AML-193 (cell line): ENCODE measurements at regions not wholly inside any gene's neighbourhood (a gene's known extent, or its start where the extent isn't known, plus 50 kb on each side); places are given as distances from the start of the nearest gene placed in this dataset.
"Not testable (repeated sequence)": the region's sequence is repeated elsewhere in the genome, so short reads cannot be mapped to it uniquely, and the experiment has no call there.

Source experiments
- DNase-seq, 2 experiments: peaks; one replicate each; lab custom pipeline; 2025; lab: John Stamatoyannopoulos, UW

DNA sequence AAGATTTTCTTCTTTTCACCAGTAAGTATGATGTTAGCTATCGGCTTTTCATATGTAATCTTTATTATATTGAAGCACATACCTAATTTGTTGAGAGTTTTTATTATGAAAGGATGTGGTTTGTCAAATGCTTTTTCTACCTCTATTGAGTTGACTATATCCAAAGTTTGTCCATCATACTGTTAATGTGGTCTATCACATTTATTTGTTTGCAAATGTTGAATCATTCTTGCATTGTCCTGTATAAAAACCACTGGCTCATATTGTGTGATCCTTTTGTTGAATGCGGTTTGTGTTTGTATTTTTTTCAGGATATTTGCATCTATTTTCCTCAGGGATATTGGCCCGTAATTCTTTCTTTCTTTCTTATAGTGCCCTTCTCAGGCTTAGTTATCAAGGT lies 675.5 kb downstream of the NUP35 start:
- DNase-seq, result no peak

DNA sequence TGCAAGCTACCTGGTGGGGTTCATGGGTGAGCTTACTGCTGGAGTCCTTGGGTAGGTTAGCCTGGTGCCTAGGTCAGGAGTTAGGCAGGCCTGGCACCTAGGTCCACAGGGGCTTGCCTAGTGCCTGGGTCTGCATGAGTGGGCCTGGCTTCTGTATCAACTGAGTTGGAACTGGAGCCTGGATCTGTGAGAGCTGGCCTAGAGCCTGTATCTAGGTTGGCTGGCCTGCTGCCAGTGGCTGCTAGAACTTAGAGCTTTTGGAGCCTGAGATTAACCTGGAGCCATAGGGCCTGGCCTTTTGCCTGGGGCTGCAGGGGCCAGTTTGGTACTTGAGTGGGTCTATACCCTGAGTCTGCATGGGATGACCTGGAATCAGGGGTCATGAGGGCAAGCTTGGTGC lies 679.4 kb downstream of the NUP35 start:
- DNase-seq, result no peak

DNA sequence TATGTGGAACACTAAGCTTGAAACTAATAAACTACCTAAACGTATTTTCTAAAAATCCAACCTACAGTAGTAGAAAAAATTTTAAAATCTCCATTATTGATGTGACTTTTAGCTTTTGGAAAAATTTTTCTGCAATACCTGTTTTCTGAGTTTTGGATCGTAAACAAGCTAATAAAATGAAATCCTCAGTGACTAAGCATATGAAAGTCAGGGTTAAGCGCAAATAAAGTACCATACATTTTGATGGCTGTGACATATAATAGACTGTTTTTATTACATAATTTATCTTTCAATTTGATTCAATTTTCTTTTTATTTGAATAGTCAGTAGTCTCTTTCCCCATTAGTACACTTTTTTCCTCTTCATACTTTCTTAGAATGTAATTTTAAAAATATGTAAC lies 683.6 kb downstream of the NUP35 start:
- no peak for DNase-seq

DNA sequence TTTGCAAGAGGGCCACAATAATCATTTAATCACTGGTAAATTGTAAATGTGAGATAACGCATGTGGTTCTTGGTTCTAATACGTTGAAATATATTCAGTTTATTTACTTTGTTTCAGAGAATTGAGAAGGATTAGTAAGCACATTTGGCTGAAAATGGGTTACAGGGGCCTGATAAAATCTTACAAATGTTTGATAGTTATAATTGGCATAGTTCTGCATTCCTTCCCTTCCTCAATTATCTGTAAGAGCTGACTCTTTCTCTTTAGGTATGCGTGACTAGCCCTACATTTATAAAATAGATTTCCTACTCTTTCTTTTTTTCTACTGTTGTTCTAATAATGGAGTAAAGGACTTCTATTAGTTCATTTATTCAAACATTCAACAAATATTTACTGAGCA lies 685.2 kb downstream of the NUP35 start:
- no peak for DNase-seq

DNA sequence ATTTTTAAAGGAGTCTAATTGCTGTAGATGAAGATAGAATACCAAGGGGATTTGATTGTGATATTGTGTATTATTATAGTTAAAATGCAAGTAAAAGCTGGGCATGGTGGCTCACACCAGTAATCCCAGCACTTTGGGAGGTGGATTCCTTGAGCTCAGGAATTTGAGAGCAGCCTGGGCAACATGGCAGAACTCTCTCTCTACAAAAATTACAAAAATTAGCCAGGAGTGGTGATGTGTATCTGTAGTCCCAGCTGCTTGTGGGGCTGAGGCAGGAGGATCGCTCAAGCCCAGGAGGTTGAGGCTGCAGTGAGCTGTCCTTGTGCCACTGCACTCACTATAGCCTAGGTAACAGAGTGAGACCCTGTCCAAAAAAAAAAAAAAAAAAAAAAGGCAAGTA lies 687.0 kb downstream of the NUP35 start:
- no peak for DNase-seq

DNA sequence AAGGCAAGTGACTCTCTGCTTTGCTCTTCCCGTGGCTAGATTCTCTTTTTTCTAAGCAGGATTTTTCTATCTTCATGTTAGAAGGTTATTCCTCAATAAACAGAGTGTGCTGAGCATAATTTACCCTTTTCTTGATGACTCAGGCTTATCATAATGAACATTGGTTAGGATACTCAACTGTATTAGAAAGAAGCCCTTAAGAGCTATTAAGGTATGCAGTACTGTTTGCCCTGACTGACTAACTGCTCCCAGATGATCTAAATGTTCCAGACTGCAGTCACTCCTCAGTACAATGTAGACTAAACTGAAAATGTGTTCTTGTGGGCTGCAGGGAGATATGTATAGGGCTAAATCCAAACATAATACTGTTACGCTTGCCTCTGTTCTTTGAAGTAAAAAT lies 687.8 kb downstream of the NUP35 start:
- DNase-seq, result no peak

DNA sequence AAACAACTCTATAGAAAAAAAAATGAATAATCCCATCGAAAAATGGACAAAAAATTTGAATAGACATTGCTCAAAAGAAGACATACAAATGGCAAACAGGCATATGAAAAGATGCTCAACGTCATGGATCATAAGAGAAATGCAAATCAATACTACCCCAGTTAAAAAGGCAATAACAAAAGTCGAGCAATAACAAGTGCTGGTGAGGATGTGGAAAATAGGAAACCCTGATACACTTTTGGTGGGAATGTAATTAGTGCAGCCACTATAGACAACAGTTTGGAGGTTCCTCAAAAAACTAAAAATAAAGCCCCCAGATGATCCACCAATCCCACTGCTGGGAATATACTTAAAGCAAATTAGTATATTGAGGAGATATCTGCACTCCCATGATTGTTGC lies 701.5 kb downstream of the NUP35 start:
- no peak for DNase-seq

DNA sequence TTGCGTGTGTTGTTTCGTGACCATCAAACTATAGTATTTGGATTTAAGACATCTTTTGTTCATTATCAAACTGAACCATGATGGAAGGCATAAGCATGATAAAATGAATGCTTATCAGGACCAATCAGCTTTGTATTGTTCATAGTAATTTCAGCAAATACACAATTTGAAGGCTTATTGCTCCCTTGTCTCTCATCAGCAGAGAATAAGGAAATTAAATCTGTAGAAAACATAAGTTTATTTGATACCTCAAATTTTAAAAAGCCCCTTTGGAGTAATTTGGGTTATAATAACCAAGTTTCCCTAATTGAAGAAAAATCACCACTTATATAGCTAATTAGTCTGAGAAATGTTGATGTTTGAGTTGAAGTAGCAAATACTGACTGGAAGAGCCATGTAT lies 705.7 kb downstream of the NUP35 start:
- no peak for DNase-seq

DNA sequence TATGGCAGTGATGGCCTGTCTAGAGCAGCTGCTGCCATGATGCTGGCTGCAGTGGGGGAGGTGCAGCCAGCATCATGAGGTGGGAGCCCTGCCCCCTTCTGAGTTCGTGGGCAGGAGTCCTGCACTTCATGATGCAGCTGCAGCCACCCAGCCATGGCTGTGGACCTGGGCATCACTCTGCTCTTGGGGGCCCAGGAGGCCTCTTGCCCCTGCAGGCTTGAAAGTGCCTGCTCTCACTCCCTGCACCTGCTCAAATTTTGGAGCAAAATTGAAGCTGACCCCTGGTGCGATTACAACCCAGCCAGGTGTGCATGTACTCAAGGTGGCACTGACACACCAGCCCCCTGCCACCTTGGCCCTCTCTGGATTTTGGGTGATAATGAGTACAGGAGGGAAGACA lies 712.9 kb downstream of the NUP35 start:
- no peak for DNase-seq

DNA sequence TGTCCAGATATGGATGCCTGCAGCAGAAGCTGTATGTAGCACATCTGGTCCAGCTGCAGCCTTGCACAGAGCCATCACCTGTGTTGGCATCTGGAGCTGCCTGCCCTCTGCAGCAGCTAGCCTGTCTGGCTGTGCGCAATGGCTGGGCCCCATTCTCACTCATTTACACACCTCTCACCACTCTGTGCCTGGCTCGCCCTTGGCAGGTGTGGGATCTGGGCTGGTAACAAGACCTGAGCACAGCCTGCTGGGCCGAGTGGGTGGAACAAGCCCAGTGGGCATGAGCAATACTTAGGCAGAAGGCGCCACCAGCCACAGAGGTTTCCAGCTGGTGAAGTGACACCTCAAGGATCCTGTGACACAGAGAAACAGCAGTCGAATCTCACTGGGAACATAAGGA lies 714.1 kb downstream of the NUP35 start:
- no peak for DNase-seq

DNA sequence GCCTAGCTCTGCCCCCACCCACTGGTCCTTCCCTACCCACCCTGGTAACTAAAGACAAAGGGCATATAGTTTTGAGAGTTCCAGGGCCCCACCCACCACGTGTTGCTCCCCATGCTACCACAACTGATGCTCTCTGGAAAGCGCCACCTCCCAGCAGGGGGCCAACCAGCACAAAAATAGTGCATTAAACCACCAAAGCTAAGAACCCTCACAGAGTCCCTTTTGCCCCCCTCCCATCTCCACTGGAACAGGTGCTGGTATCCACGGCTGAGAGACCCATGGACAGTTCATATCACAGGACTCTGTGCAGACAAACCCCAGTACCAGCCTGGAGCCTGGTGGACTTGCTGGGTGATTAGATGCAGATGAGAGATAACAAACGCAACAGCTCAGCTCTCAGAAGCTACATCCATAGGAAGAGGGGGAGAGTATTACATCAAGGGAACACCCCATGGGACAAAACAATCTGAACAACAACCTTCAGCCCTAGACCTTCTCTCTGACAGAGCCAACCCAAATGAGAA lies 715.9 kb downstream of the NUP35 start:
- DNase-seq, result no peak

DNA sequence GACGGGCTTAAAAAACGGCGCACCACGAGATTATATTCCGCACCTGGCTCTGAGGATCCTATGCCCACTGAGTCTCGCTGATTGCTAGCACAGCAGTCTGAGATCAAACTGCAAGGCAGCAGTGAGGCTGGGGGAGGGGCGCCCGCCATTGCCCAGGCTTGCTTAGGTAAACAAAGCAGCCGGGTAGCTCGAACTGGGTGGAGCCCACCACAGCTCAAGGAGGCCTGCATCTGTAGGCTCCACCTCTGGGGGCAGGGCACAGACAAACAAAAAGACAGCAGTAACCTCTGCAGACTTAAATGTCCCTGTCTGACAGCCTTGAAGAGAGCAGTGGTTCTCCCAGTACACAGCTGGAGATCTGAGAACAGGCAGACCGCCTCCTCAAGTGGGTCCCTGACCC lies 725.6 kb downstream of the NUP35 start:
- DNase-seq, result not testable (repeated sequence)

DNA sequence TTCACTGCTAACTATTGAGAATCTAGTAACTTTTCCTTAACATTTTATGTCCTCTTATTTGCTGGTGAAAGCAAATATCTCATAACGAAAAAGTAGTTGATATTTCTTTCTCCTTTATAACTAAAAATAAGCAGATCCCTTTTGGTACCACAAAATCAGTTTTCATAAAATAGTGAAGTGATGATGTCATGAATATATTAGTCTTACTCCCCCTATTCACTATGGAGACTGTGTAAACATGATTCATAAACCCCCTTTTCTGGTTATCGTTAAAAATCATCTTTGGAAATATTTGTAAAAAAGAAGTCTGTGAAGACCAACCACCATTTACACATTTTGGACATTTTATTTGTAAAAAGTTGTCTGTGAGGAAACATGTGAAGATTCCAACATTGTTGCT lies 734.9 kb downstream of the NUP35 start:
- DNase-seq, result no peak

DNA sequence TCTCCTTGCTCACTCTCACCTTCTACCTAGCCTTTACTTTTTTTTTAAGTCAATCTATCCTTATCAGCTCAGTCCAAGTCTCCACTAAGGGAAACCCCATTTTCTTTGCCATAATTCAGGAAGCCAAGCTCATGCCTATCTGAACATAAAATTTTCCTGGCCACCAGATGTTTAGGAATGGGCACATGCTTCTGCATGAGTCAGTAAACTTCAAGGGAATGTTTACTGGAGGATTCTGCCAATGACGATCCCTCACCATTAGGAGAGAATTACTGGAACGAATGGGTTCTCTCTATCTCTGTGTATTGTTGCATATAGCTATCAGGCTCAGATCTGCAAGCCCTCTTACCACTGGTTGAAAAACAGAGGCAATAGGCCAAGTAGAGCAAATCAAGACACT lies 731.7 kb upstream of the ZNF804A start:
- DNase-seq, result no peak

DNA sequence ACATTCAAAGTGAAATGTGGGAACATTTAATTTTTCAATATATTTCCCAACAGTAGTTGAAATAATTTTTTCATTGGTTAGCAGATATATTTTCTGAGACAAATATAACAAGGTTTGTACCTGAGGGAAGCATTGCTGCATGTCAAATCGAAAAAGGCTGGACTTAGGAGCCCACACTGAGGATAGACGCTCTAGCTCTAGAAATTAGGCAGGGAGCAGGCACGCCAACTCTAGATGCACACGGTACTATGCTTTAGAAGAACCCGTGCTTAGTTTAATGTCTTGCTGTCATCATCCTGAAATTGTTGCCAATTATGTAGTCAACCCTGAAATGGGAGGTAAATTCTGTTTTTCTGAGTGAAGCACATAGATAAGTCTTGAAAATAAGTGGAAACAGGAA lies 731.1 kb upstream of the ZNF804A start:
- DNase-seq, result no peak

DNA sequence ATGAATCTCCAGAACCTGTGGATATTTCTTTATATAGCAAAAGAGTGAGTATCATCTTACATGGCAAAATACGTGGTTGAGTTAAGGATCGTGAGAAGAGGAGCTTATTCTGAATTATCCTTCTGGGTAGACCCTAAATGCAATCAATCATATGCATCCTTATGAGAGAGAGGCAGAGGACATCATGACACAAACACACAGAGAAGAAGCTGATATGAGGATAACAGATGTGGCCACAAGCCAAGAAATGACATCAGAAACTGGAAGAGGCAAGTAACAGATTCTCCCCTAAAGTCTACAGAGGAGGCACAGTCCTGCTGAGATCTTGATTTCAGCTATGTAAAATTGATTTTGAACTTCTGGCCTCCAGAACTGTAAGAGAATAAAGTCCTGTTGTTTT lies 730.2 kb upstream of the ZNF804A start:
- DNase-seq, result no peak

DNA sequence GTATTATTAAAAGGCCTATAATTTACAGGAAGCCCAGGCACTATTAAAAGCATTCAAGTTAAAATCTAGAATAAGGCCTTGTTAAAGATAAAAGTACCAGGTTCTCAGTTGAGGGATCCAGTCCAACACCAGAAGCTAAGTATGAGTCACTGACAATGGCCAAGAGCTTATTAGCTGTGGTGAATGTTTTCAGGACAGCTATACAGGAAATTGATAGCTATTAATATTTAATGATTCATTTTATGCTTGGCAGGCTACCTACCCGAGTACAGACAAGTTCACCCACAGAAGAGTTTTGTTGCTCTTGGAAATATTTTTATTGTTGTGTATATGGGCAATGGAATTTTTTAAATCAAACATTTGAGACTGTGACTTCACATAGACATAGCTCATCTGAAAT lies 729.6 kb upstream of the ZNF804A start:
- no peak for DNase-seq

DNA sequence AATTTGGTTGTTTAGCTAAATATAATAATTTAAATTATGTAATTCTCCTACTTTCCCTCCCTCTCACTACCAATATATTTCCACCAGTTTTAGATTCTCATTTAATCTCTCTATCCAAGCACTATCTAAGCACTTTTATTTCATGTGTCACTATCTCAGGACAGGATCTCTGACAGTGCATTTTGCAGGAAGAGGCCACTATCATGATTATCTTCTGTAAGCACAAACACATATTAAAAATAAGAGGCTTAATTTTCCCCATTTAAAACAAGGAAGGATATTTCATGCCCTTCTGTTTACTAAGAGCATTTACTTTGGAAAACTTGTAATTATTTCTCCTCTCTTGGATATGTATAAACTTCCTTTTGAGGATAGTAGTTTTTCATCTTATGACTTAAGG lies 726.2 kb upstream of the ZNF804A start:
- DNase-seq, result no peak

DNA sequence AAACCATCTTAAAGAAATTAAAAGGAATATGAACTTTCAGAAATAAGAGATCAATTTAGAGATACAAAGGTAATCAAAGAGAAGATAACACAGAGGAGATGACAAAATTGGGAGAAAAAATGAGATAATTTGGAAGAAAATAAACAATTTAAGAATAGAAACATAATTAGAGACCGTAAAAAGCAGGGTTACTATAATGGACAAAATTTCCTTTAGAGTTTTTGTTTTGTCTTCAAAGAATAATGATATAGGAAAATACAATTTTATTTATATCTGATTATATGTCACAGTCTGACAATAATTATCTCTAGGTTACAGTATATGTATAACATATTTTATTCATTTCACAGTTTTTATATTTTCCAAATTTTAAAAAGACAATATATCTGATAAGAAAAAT lies 716.4 kb upstream of the ZNF804A start:
- no peak for DNase-seq

DNA sequence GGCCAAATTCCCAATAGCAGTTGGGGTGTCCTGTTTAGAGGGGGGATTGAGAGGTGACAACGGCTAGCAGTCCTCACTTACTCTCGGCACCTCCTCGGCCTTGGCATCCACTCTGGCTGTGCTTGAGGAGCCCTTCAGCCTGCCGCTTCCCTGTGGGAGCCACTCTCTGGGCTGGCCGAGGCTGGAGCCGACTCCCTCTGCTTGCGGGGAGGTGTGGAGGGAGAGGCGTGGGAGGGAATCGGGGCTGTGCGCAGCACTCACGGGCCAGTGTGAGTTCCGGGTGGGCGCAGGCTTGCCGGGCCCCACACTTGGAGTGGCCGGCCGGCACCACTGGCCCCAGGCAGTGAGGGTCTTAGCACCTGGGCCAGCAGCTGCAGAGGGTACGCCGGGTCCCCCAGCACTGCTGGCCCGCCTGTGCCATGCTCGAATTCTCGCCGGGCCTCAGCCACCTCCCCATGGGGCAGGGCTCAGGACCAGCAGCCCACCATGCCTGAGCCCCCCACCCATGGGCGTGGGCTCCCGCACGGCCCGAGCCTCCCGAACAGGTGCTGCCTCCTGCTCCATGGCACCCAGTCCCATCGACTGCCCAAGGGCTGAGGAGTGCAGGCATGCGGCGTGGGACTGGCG lies 705.9 kb upstream of the ZNF804A start:
- no peak for DNase-seq

DNA sequence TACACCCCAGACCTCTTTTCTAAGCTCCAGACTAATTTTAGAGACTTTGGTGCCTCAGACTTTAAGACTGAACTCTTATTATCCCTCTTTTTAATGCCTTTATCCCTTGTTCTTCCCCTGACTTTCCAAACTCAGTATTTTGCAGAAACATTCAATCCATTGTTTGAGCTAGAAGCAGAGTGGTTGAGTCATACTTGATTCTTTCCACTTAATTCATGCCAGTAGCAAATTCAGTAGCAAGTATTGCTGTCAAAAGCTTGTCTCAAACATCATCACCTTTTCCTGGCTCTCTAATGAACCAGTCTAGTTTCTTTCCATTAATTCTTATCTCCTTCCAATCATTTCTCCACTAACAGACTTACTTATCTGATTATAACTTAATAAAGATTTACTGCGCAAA lies 699.7 kb upstream of the ZNF804A start:
- no peak for DNase-seq

DNA sequence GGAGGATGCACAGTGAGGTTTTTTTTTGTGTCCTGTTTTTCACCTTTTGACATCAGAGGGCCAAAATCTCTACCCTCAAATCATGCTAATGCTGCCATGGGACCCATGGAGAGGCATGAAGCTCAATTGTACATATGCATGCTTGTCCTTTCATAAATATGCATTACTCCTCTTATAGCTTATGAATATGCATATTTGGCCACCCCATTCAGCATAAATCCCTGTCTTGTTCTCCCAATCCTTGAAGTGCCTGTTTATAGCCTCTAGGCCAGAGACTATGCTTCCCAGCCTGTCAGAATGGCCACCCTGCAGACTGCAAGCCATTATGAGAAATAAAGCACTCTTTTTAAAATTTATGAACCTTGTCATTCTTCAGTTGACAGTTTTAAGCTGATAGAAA lies 696.4 kb upstream of the ZNF804A start:
- DNase-seq, result no peak

DNA sequence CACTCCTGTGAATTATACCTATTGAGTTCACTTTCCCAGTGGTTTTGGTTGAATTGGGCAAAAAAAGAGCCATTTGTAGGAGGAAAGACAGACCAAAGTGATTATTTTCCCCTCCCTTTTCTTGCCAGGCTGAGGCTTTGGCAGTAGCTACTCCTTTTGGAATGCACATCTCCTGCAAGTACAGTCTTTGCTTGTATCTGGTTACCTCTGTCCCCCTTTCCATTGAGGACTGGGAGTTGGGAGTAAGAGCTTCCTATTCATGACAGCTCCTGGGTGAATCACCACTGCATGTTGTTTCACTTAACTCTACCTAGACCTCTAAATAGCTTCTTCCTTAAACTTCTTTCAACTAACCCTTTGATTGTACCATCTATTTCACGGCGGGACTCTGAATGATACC lies 695.3 kb upstream of the ZNF804A start:
- DNase-seq, result no peak

DNA sequence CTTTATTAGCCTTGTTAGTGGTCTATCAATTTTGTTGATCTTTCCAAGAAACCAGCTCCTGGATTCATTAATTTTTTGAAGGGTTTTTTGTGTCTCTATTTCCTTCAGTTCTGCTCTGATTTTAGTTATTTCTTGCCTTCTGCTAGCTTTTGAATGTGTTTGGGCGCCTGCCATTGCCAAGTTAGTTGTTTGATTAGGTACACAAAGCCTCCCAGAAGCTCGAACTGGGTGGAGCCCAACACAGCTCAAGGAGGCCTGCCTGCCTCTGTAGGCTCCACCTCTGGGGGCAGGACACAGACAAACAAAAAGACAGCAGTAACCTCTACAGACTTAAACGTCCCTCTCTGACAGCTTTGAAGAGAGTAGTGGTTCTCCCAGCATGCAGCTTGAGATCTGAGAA lies 682.3 kb upstream of the ZNF804A start:
- not testable (repeated sequence) for DNase-seq

DNA sequence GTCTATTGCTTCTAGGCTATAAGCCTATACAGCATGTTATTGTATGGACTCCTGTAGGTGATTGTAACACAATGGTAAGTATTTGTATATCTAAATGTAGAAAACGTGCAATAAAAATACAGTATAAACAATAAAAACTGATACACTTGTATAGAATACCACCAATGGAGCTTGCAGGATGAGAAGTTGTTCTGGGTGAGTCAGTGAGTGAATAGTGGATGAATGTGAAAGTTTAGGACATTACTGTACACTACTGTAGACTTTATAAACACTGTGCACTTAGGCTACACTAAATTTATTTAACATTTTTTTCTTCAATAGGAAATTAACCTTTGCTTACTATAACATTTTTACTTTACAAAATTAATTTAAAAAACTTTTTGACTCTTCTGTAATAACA lies 679.2 kb upstream of the ZNF804A start:
- DNase-seq, result no peak
